ENCODE measurements at regions not wholly inside any gene's neighbourhood (a gene's known extent, or its start where the extent isn't known, plus 50 kb on each side); places are given as distances from the start of the nearest gene placed in this dataset.

GRCh38 chr13:21987793-21988192 is 316.9 kb downstream of the FGF9 start:
- no peaks in the 10 kb centered on the region for H3K9me2 ChIP-seq (ENCODE audit: low read depth, low read length)
- no peak overlapping the region for H3K9ac ChIP-seq (ENCODE audit: low read length)
- no peak for TF ChIP-seq EZH2 (IDR thresholded peaks at IDR 0.05; ENCODE audit: borderline replicate concordance, low read length)
- TF ChIP-seq CTCF (IDR thresholded peaks at IDR 0.05; ENCODE audit: low read length), result no peak

GRCh38 chr13:21988624-21989023 is 317.8 kb downstream of the FGF9 start:
- Histone ChIP-seq H3K9me2 (ENCODE audit: low read depth, low read length) (no peaks in the 10 kb centered on the region), H3K4me1 (ENCODE audit: insufficient read depth, low read length, severe bottlenecking) (no peaks in the 10 kb centered on the region), H3K9ac (ENCODE audit: low read length) (no peak overlapping the region), H4K20me1 (ENCODE audit: insufficient read depth, low read length) (no peaks in the 10 kb centered on the region), H3K36me3 (ENCODE audit: insufficient read depth, low read length) (no peaks in the 10 kb centered on the region), H2AFZ (ENCODE audit: low read length) (no peak overlapping the region), H3K27ac (ENCODE audit: low read depth, low read length, poor library complexity, severe bottlenecking) (no peak overlapping the region), H3F3A (ENCODE audit: insufficient read depth, low read length) (no peaks in the 10 kb centered on the region), H3K9me3 (ENCODE audit: low read length) (no peaks in the 10 kb centered on the region), H3K27me3 (ENCODE audit: insufficient read depth, low read length) (no peaks in the 10 kb centered on the region), H3K4me3 (ENCODE audit: low read depth, low read length, poor library complexity, severe bottlenecking) (no peak overlapping the region), H3K4me2 (ENCODE audit: low read length) (no peak overlapping the region), H3K79me2 (ENCODE audit: insufficient read depth, low read length) (no peaks in the 10 kb centered on the region)
- TF ChIP-seq EZH2 (IDR thresholded peaks at IDR 0.05; ENCODE audit: borderline replicate concordance, low read length) (no peak), CTCF (IDR thresholded peaks at IDR 0.05; ENCODE audit: low read length) (no peak)

More at GRCh38 chr13:21987793-21988192, 316.9 kb downstream of the FGF9 start:
- Histone ChIP-seq H3K4me1 (ENCODE audit: insufficient read depth, low read length, severe bottlenecking) (no peaks in the 10 kb centered on the region), H3K27me3 (ENCODE audit: insufficient read depth, low read length) (no peaks in the 10 kb centered on the region), H3K36me3 (ENCODE audit: insufficient read depth, low read length) (no peaks in the 10 kb centered on the region), H4K20me1 (ENCODE audit: insufficient read depth, low read length) (no peaks in the 10 kb centered on the region), H3K9me3 (ENCODE audit: low read length) (no peaks in the 10 kb centered on the region), H3K27ac (ENCODE audit: low read depth, low read length, poor library complexity, severe bottlenecking) (no peak overlapping the region), H2AFZ (ENCODE audit: low read length) (no peak overlapping the region), H3K4me2 (ENCODE audit: low read length) (no peak overlapping the region), H3F3A (ENCODE audit: insufficient read depth, low read length) (no peaks in the 10 kb centered on the region), H3K79me2 (ENCODE audit: insufficient read depth, low read length) (no peaks in the 10 kb centered on the region), H3K4me3 (ENCODE audit: low read depth, low read length, poor library complexity, severe bottlenecking) (no peak overlapping the region)

GRCh38 chr13:21996049-21996448 is 325.2 kb downstream of the FGF9 start:
- Histone ChIP-seq H3K36me3 (ENCODE audit: insufficient read depth, low read length) (no peaks in the 10 kb centered on the region), H3K27me3 (ENCODE audit: insufficient read depth, low read length) (no peaks in the 10 kb centered on the region), H2AFZ (ENCODE audit: low read length) (no peak overlapping the region), H3K9me3 (ENCODE audit: low read length) (no peaks in the 10 kb centered on the region), H3K4me2 (ENCODE audit: low read length) (no peak overlapping the region), H3F3A (ENCODE audit: insufficient read depth, low read length) (no peaks in the 10 kb centered on the region), H3K79me2 (ENCODE audit: insufficient read depth, low read length) (no peaks in the 10 kb centered on the region), H3K4me3 (ENCODE audit: low read depth, low read length, poor library complexity, severe bottlenecking) (no peak overlapping the region), H3K4me1 (ENCODE audit: insufficient read depth, low read length, severe bottlenecking) (no peaks in the 10 kb centered on the region), H3K9ac (ENCODE audit: low read length) (no peak overlapping the region), H4K20me1 (ENCODE audit: insufficient read depth, low read length) (no peaks in the 10 kb centered on the region), H3K27ac (ENCODE audit: low read depth, low read length, poor library complexity, severe bottlenecking) (no peak overlapping the region), H3K9me2 (ENCODE audit: low read depth, low read length) (no peaks in the 10 kb centered on the region)
- TF ChIP-seq CTCF (IDR thresholded peaks at IDR 0.05; ENCODE audit: low read length), result no peak
- no peak for TF ChIP-seq EZH2 (IDR thresholded peaks at IDR 0.05; ENCODE audit: borderline replicate concordance, low read length)
